NB4 (cell line): ENCODE measurements at regions not wholly inside any gene's neighbourhood (a gene's known extent, or its start where the extent isn't known, plus 50 kb on each side); places are given as distances from the start of the nearest gene placed in this dataset.

ENCODE experiments used
- DNase-seq: peaks from one replicate; pipeline ENCODE4 v3.0.0; 2010; ENCODE audit warnings: low read depth
- H3K4me3 ChIP-seq: one replicate; pipeline ENCODE4 v1.5.1; 2011; ENCODE audit warnings: mild to moderate bottlenecking, low read depth, low read length, moderate library complexity
- MAX ChIP-seq: IDR thresholded peaks from 2 replicates; pipeline ENCODE4 v1.6.1; 2011; ENCODE audit warnings: low read depth, low read length
- MYC ChIP-seq: IDR thresholded peaks from 2 replicates; pipeline ENCODE4 v1.6.1; 2011; ENCODE audit warnings: low read depth, low read length
- POLR2A ChIP-seq: IDR thresholded peaks from 2 replicates; pipeline ENCODE4 v1.6.1; 2011; ENCODE audit warnings: mild to moderate bottlenecking; ENCODE audit not compliant: insufficient read length; ENCODE audit errors: extremely low read depth
- TF ChIP-seq, protein P1 (sequence below): IDR thresholded peaks from one replicate; pipeline ENCODE4 v1.5.1; 2012; ENCODE audit warnings: low read depth, low read length

GRCh38 chr6:54059683-54060082 is 51.6 kb upstream of the MLIP start:
- no peak for TF ChIP-seq MYC
- no peak for TF ChIP-seq MAX
- TF ChIP-seq, protein P1, sequence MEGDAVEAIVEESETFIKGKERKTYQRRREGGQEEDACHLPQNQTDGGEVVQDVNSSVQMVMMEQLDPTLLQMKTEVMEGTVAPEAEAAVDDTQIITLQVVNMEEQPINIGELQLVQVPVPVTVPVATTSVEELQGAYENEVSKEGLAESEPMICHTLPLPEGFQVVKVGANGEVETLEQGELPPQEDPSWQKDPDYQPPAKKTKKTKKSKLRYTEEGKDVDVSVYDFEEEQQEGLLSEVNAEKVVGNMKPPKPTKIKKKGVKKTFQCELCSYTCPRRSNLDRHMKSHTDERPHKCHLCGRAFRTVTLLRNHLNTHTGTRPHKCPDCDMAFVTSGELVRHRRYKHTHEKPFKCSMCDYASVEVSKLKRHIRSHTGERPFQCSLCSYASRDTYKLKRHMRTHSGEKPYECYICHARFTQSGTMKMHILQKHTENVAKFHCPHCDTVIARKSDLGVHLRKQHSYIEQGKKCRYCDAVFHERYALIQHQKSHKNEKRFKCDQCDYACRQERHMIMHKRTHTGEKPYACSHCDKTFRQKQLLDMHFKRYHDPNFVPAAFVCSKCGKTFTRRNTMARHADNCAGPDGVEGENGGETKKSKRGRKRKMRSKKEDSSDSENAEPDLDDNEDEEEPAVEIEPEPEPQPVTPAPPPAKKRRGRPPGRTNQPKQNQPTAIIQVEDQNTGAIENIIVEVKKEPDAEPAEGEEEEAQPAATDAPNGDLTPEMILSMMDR = no peak
- no peak for TF ChIP-seq POLR2A
- DNase-seq = no peak
- H3K4me3 ChIP-seq = no peak overlapping the region

GRCh38 chr6:54060286-54060685 is 51.0 kb upstream of the MLIP start:
- H3K4me3 ChIP-seq = no peak overlapping the region
- no peak for DNase-seq
- TF ChIP-seq MYC (no peak), POLR2A (no peak), MAX (no peak)
- TF ChIP-seq, protein P1 = no peak
